PC-9 (cell line): ENCODE measurements at regions not wholly inside any gene's neighbourhood (a gene's known extent, or its start where the extent isn't known, plus 50 kb on each side); places are given as distances from the start of the nearest gene placed in this dataset.

Experiments used
- CTCF ChIP-seq: fragments of 200-600 bp; sonication (generic); conservative IDR thresholded peaks from 2 replicates; pipeline ENCODE4 v1.6.1; 2017; ENCODE audit warnings: mixed run types, antibody characterized with exemption, mild to moderate bottlenecking, moderate library complexity
- EZH2 ChIP-seq: fragments of 200-600 bp; sonication (generic); IDR thresholded peaks from 2 replicates; pipeline ENCODE4 v1.8.0; 2017; ENCODE audit warnings: antibody characterized with exemption, low read depth

GRCh38 chr7:19333706-19334105 lies 188.5 kb upstream of the FERD3L start:
- no peak for TF ChIP-seq CTCF
- TF ChIP-seq EZH2, result no peak
